ENCODE measurements at regions not wholly inside any gene's neighbourhood (a gene's known extent, or its start where the extent isn't known, plus 50 kb on each side); places are given as distances from the start of the nearest gene placed in this dataset.
"Not testable (repeated sequence)": the region's sequence is repeated elsewhere in the genome, so short reads cannot be mapped to it uniquely, and the experiment has no call there.

GRCh38 chr5:121064241-121064640 lies 600.1 kb downstream of the PRR16 start:
- not testable (repeated sequence) for DNase-seq (ENCODE audit: low read depth in 4 of 4, low spot score in 3 of 4)

- DNase-seq (ENCODE audit: low read depth in 4 of 4, low spot score in 3 of 4): no peak
Observed at GRCh38 chr5:121086671-121087070, 622.6 kb downstream of the PRR16 start.

- DNase-seq (ENCODE audit: low read depth in 4 of 4, low spot score in 3 of 4): no peak
Observed at GRCh38 chr5:121087560-121087959, 623.5 kb downstream of the PRR16 start.

- no peak for DNase-seq (ENCODE audit: low read depth in 4 of 4, low spot score in 3 of 4)
Observed at GRCh38 chr5:121088341-121088740, 624.2 kb downstream of the PRR16 start.

- no peak for DNase-seq (ENCODE audit: low read depth in 4 of 4, low spot score in 3 of 4)
Observed at GRCh38 chr5:121090822-121091221, 626.7 kb downstream of the PRR16 start.

- DNase-seq (ENCODE audit: low read depth in 4 of 4, low spot score in 3 of 4): no peak
Observed at GRCh38 chr5:121100931-121101330, 636.8 kb downstream of the PRR16 start.

- no peak for DNase-seq (ENCODE audit: low read depth in 4 of 4, low spot score in 3 of 4)
Observed at GRCh38 chr5:121105921-121106320, 641.8 kb downstream of the PRR16 start.

GRCh38 chr5:121106721-121107690 lies 642.9 kb downstream of the PRR16 start:
- not testable (repeated sequence) for DNase-seq (ENCODE audit: low read depth in 4 of 4, low spot score in 3 of 4)

- DNase-seq (ENCODE audit: low read depth in 4 of 4, low spot score in 3 of 4): no peak
Observed at GRCh38 chr5:121108725-121109124, 644.6 kb downstream of the PRR16 start.

GRCh38 chr5:121109817-121110216 lies 645.7 kb downstream of the PRR16 start:
- DNase-seq (ENCODE audit: low read depth in 4 of 4, low spot score in 3 of 4): no peak

GRCh38 chr5:121121786-121122185 lies 657.7 kb downstream of the PRR16 start:
- DNase-seq (ENCODE audit: low read depth in 4 of 4, low spot score in 3 of 4): no peak

- no peak for DNase-seq (ENCODE audit: low read depth in 4 of 4, low spot score in 3 of 4)
Observed at GRCh38 chr5:121138495-121138907, 674.4 kb downstream of the PRR16 start.

GRCh38 chr5:121138952-121139351 lies 674.9 kb downstream of the PRR16 start:
- no peak for DNase-seq (ENCODE audit: low read depth in 4 of 4, low spot score in 3 of 4)

- no peak for DNase-seq (ENCODE audit: low read depth in 4 of 4, low spot score in 3 of 4)
Observed at GRCh38 chr5:121144764-121145163, 680.7 kb downstream of the PRR16 start.

- DNase-seq (ENCODE audit: low read depth in 4 of 4, low spot score in 3 of 4): no peak
Observed at GRCh38 chr5:121151534-121151933, 687.4 kb downstream of the PRR16 start.

GRCh38 chr5:121152411-121152810 lies 688.3 kb downstream of the PRR16 start:
- no peak for DNase-seq (ENCODE audit: low read depth in 4 of 4, low spot score in 3 of 4)

GRCh38 chr5:121156565-121156964 lies 692.5 kb downstream of the PRR16 start:
- DNase-seq (ENCODE audit: low read depth in 4 of 4, low spot score in 3 of 4): no peak

- no peak for DNase-seq (ENCODE audit: low read depth in 4 of 4, low spot score in 3 of 4)
Observed at GRCh38 chr5:121158451-121158850, 693.2 kb upstream of the FTMT start.

- no peak for DNase-seq (ENCODE audit: low read depth in 4 of 4, low spot score in 3 of 4)
Observed at GRCh38 chr5:121160591-121160990, 691.1 kb upstream of the FTMT start.

GRCh38 chr5:121164632-121165031 lies 687.0 kb upstream of the FTMT start:
- DNase-seq (ENCODE audit: low read depth in 4 of 4, low spot score in 3 of 4): no peak

- DNase-seq (ENCODE audit: low read depth in 4 of 4, low spot score in 3 of 4): no peak
Observed at GRCh38 chr5:121171361-121171760, 680.3 kb upstream of the FTMT start.

- DNase-seq (ENCODE audit: low read depth in 4 of 4, low spot score in 3 of 4): no peak
Observed at GRCh38 chr5:121171834-121172233, 679.8 kb upstream of the FTMT start.

Data from right renal pelvis (tissue), 4 donors.